ENCODE measurements at regions not wholly inside any gene's neighbourhood (a gene's known extent, or its start where the extent isn't known, plus 50 kb on each side); places are given as distances from the start of the nearest gene placed in this dataset.

- Histone ChIP-seq H3K4me1 (replicated peaks in 1 of 4; ENCODE audit: control insufficient read depth in 3 of 4, insufficient read depth in 4 of 4, low read length in 3 of 4) (no peaks in the 10 kb centered on the region), H4K91ac (replicated peaks; ENCODE audit: insufficient read length, low read length) (no peak overlapping the region), H4K20me1 (replicated peaks in 1 of 2; ENCODE audit: control insufficient read depth in 1 of 2, insufficient read depth in 2 of 2, low read length in 2 of 2) (no peaks in the 10 kb centered on the region), H3K4me3 (ENCODE audit: extremely low read depth in 1 of 4, insufficient read depth in 2 of 4, low read depth in 3 of 4, low read length in 4 of 4) (no peak overlapping the region), H3K9me3 (ENCODE audit: insufficient read depth in 2 of 2, low read depth in 1 of 2, low read length in 1 of 2) (peaks cover 67 to 77% of the 10 kb centered on the region in 2 experiments), H2BK15ac (ENCODE audit: low read length) (no peak overlapping the region), H3K18ac (ENCODE audit: extremely low read depth, low read length) (no peak overlapping the region), H3K27ac (ENCODE audit: low read depth, low read length) (no peak overlapping the region), H4K8ac (ENCODE audit: extremely low read depth, insufficient read depth, low read length) (no peak overlapping the region), H3K36me3 (ENCODE audit: control insufficient read depth in 2 of 4, insufficient read depth in 4 of 4, low read length in 3 of 4) (no peaks in the 10 kb centered on the region), H3K14ac (ENCODE audit: insufficient read length) (no peak overlapping the region), H2BK20ac (ENCODE audit: low read length) (no peak overlapping the region), H3K79me2 (ENCODE audit: control insufficient read depth in 1 of 2, insufficient read depth in 2 of 2, low read length in 2 of 2) (no peaks in the 10 kb centered on the region), H3K23me2 (ENCODE audit: low read depth, low read length) (no peaks in the 10 kb centered on the region), H2BK120ac (replicated peaks; ENCODE audit: low read depth, low read length) (no peak overlapping the region), H3K56ac (replicated peaks; ENCODE audit: insufficient read length, low read depth, low read length) (no peak overlapping the region), H3K23ac (ENCODE audit: insufficient read length) (no peak overlapping the region), H3K9ac (replicated peaks in 1 of 4; ENCODE audit: extremely low read depth in 1 of 4, low read depth in 3 of 4, low read length in 3 of 4) (no peak overlapping the region), H3K79me1 (ENCODE audit: low read depth, low read length) (no peaks in the 10 kb centered on the region), H3K4me2 (ENCODE audit: insufficient read depth in 1 of 2, low read depth in 2 of 2, low read length in 2 of 2) (no peak overlapping the region), H3K4ac (replicated peaks; ENCODE audit: insufficient read length, low read depth, low read length) (no peak overlapping the region), H2AFZ (ENCODE audit: low read length) (no peak overlapping the region), H4K5ac (ENCODE audit: insufficient read length, low read depth, low read length) (no peak overlapping the region), H2BK5ac (ENCODE audit: low read depth, low read length) (no peak overlapping the region), H2AK5ac (ENCODE audit: low read depth, low read length) (no peak overlapping the region), H2BK12ac (ENCODE audit: low read depth, low read length) (no peak overlapping the region), H3K27me3 (replicated peaks in 1 of 4; ENCODE audit: control insufficient read depth in 3 of 4, extremely low read depth in 1 of 4, insufficient read depth in 3 of 4, low read length in 3 of 4) (no peaks in the 10 kb centered on the region)
- 83% methylated on average over 12 of the region's 12 CpGs; no CpG with 5 or more reads in 1 of the 2 experiments for WGBS, 2 experiments (ENCODE audit: extremely low coverage in 1 of 2, insufficient coverage in 1 of 2, insufficient read length in 1 of 2, insufficient replicate concordance in 2 of 2, low coverage in 1 of 2, low lambda C conversion rate in 2 of 2, missing lambda C conversion rate in 1 of 2)
- CTCF ChIA-PET (ENCODE audit: partially characterized antibody): interaction anchor here (1.1 kb wide), 1 partner anchor 709 kb away, joined by 3 read pairs; no protein-coding TSS in a partner anchor
- TF ChIP-seq EP300 (IDR thresholded peaks at IDR 0.05; ENCODE audit: borderline replicate concordance in 1 of 2, low read depth in 2 of 2, low read length in 2 of 2) (no peak), SP1 (IDR thresholded peaks at IDR 0.05; ENCODE audit: low read depth, low read length) (no peak)
- no peak for FAIRE-seq
- no peak for DNase-seq (ENCODE audit: low read depth in 1 of 2, low spot score in 2 of 2)
- POLR2A ChIA-PET (ENCODE audit: partially characterized antibody): no interaction called here
Observed at GRCh38 chr14:106199097-106199496, 672.7 kb downstream of the TMEM121 start.

Measured in H1 (cell line).